ENCODE measurements at regions not wholly inside any gene's neighbourhood (a gene's known extent, or its start where the extent isn't known, plus 50 kb on each side); places are given as distances from the start of the nearest gene placed in this dataset.

- TF ChIP-seq CTCF (IDR thresholded peaks at IDR 0.05) (no peak), POLR2A (IDR thresholded peaks at IDR 0.05) (no peak)
Observed at GRCh38 chr9:18073002-18073401, 401.0 kb upstream of the ADAMTSL1 start.

All from prostate gland (tissue), 2 donors.